GM19395 (cell line): ENCODE measurements at regions not wholly inside any gene's neighbourhood (a gene's known extent, or its start where the extent isn't known, plus 50 kb on each side); places are given as distances from the start of the nearest gene placed in this dataset.
"Not testable (repeated sequence)": the region's sequence is repeated elsewhere in the genome, so short reads cannot be mapped to it uniquely, and the experiment has no call there.

Source experiments
- ATAC-seq: cut with Tn5 transposase; IDR thresholded peaks from one replicate; pipeline ENCODE4 v1.9.1; 2021; ENCODE audit warnings: mild to moderate bottlenecking, moderate library complexity; ENCODE audit not compliant: unreplicated experiment

GRCh38 chr6:56725254-56725653, 82.6 kb upstream of the DST start:
- no peak for ATAC-seq

GRCh38 chr6:56724455-56724854, 81.8 kb upstream of the DST start:
- no peak for ATAC-seq

GRCh38 chr6:56720882-56721281, 78.2 kb upstream of the DST start:
- ATAC-seq: no peak

- not testable (repeated sequence) for ATAC-seq
These were observed 77.5 kb upstream of the DST start for GRCh38 chr6:56720202-56720601.

GRCh38 chr6:56719315-56720058, 76.8 kb upstream of the DST start:
- ATAC-seq: not testable (repeated sequence)

- no peak for ATAC-seq
These were observed 75.5 kb upstream of the DST start for GRCh38 chr6:56718236-56718635.

- no peak for ATAC-seq
These were observed 73.5 kb upstream of the DST start for GRCh38 chr6:56716229-56716628.

- ATAC-seq: no peak
These were observed 73.1 kb upstream of the DST start for GRCh38 chr6:56715741-56716140.

- no peak for ATAC-seq
These were observed 72.3 kb upstream of the DST start for GRCh38 chr6:56714982-56715456.

- ATAC-seq: no peak
These were observed 71.6 kb upstream of the DST start for GRCh38 chr6:56714273-56714672.

- ATAC-seq: no peak
These were observed 70.6 kb upstream of the DST start for GRCh38 chr6:56713254-56713672.

GRCh38 chr6:56710967-56711366, 68.3 kb upstream of the DST start:
- no peak for ATAC-seq

- no peak for ATAC-seq
These were observed 67.0 kb upstream of the DST start for GRCh38 chr6:56709650-56710049.

GRCh38 chr6:56708810-56709597, 66.3 kb upstream of the DST start:
- peak; percentile 51 for ATAC-seq

GRCh38 chr6:56706981-56707726, 64.5 kb upstream of the DST start:
- ATAC-seq: no peak

- ATAC-seq: no peak
These were observed 56.5 kb upstream of the DST start for GRCh38 chr6:56699066-56699654.

- ATAC-seq: no peak
These were observed 53.0 kb upstream of the DST start for GRCh38 chr6:56695702-56696101.

GRCh38 chr6:56694002-56694401, 51.3 kb upstream of the DST start:
- no peak for ATAC-seq

- ATAC-seq: no peak
These were observed 50.5 kb upstream of the DST start for GRCh38 chr6:56693246-56693607.

GRCh38 chr6:56692523-56693245, 50.0 kb upstream of the DST start:
- ATAC-seq: no peak
